ENCODE measurements at regions not wholly inside any gene's neighbourhood (a gene's known extent, or its start where the extent isn't known, plus 50 kb on each side); places are given as distances from the start of the nearest gene placed in this dataset.
"Not testable (repeated sequence)": the region's sequence is repeated elsewhere in the genome, so short reads cannot be mapped to it uniquely, and the experiment has no call there.

DNA sequence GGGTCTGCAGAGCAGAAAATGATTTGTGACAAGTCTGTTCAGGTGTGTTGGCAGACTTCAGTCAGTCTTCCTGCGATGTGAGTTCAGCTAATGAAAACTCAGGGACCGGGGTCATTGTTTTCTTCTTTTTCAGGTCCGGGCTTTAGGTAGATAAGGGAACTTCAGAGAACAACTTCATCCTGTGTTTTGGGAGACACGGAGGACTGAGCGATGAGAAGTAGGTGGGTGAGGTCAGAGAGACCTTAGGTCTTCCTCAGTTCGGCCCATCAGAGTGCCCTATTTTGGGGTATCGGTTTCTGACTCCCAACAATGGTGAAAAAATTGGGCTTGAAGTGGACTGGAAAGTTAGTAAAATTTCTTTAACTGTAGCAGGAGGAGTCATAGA lies 88.9 kb upstream of the ATF7IP2 start:
- H3K4me3 ChIP-seq (ENCODE audit: low read length), result peak overlapping the region; percentile 43; the same call in 1 of the 2 replicates
- TF ChIP-seq ZNF274 (IDR thresholded peaks at IDR 0.05; ENCODE audit: low read depth, low read length), result no peak

GRCh38 chr16:10297341-10298006 lies 88.4 kb upstream of the ATF7IP2 start:
- no peak for TF ChIP-seq ZNF274 (IDR thresholded peaks at IDR 0.05; ENCODE audit: low read depth, low read length)
- H3K4me3 ChIP-seq (ENCODE audit: low read length), result peak overlapping the region; percentile 43

DNA sequence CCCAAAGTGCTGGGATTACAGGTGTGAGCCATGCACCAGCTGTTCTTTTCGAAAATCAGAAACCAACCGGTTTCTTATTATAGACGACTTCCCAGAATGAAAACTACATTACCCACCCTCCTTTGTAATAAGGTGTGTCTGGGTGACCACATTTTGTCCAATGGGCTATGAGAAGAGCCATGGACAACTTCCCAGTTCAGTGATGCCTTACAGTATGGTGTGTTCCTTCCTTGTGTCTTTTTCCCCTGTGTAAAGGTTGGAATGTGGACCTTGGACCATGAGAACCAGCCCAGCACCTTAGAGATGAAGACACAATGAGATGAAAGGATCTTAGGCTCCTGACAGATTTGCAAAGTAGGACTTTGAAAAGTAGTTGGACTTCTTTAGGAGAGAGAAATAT lies 85.0 kb upstream of the ATF7IP2 start:
- no peak for TF ChIP-seq ZNF274 (IDR thresholded peaks at IDR 0.05; ENCODE audit: low read depth, low read length)
- no peak overlapping the region for H3K4me3 ChIP-seq (ENCODE audit: low read length)

GRCh38 chr16:10301547-10301946 lies 84.3 kb upstream of the ATF7IP2 start:
- not testable (repeated sequence) for H3K4me3 ChIP-seq (ENCODE audit: low read length)

DNA sequence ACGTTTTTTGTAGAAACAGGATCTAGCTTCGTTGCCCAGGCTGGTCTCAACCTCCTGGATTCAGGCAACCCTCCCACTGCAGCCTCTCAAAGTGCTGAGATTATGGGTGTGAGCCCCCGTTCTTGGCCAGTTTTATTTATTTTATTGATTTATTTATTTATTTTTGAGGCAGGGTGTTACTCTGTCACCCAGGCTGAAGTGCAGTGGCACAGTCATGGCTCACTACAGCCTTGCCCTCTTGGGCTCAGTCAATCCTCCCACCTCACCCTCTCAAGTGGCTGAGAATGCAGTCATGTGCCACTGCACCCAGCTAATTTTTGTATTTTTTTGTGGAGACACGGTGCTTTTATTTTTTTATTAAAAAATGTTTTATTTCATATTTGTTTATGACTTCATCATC lies 79.9 kb upstream of the ATF7IP2 start:
- TF ChIP-seq ZNF274 (IDR thresholded peaks at IDR 0.05; ENCODE audit: low read depth, low read length), result no peak
- H3K4me3 ChIP-seq (ENCODE audit: low read length), result no peak overlapping the region

DNA sequence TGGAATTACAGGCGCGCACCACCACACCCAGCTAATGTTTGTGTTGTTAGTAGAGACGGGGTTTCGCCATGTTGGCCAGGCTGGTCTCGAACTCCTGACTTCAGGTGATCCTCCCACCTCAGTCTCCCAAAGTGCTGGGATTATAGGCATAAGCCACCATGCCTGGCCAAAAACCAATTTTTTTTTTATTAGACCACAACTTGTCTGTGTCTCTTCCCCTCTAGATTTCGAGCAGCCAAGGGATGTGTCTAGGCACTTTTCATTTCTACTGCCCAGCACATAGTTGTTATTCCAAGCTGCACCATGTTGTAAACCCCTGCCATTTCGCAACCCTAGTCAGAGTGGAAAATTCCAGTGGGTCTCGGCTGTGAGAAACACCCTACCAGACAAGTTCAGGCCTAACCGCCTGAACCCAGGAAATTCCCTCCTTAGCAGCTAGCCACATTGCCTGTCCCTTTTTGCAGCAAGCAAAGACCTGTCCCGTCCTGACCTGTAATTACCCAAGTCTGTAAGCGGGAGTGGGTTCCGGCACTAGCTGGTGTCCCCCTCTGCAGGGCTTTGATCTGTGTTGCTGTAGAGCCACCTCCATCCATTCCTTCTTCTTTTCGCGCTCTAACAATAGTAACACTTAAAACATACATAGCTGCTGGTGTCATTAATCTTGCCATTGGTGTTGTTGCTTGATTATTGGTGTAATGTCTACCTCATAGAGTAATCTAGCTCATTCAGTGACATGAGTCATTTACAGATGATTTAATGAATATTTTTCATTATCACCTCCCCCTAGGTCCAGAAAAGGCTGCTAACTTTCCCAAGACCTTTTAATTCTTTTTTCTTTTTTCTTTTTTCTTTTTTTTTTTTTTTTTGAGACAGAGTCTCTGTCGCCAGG lies 77.3 kb upstream of the ATF7IP2 start:
- H3K4me3 ChIP-seq (ENCODE audit: low read length), result no peak overlapping the region
- no peak for TF ChIP-seq ZNF274 (IDR thresholded peaks at IDR 0.05; ENCODE audit: low read depth, low read length)

DNA sequence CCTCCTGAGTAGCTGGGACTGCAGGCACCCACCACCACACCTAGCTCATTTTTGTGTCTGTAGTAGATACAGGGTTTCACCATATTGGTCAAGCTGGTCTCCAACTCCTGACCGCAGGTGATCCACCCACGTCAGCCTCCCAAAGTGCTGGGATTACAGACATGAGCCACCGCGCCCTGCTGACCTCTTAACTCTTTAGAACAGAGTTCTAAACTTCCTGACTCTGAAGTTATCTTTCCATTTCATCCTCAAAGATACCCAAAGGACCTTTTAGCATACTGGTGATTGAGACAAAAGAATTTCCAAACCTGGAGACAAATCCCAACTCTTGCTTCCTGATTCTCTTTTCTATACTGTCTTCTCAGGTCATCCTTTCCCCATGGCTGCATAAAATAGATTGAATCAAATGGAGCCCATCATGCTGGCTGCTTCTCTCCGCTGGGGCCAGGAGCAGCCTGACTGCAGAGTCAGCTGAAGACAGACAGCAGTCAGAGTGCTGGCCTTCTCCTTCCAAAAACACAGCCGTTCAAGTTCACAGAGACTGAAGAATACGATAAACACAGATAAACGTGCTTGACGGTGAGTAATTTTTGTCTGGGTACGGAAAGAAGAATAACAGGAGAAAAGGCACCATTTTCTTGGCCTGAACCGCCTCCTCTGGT lies 76.5 kb upstream of the ATF7IP2 start:
- H3K4me3 ChIP-seq (ENCODE audit: low read length), result no peak overlapping the region
- no peak for TF ChIP-seq ZNF274 (IDR thresholded peaks at IDR 0.05; ENCODE audit: low read depth, low read length)

- no peak for TF ChIP-seq ZNF274 (IDR thresholded peaks at IDR 0.05; ENCODE audit: low read depth, low read length)
- H3K4me3 ChIP-seq (ENCODE audit: low read length), result peak overlapping the region; percentile 33; the same call in 1 of the 2 replicates
Measured at GRCh38 chr16:10312008-10312407, 73.9 kb upstream of the ATF7IP2 start.

GRCh38 chr16:10312784-10313724 lies 72.8 kb upstream of the ATF7IP2 start:
- no peak overlapping the region; the same call in 1 of the 2 replicates for H3K4me3 ChIP-seq (ENCODE audit: low read length)
- no peak for TF ChIP-seq ZNF274 (IDR thresholded peaks at IDR 0.05; ENCODE audit: low read depth, low read length)

DNA sequence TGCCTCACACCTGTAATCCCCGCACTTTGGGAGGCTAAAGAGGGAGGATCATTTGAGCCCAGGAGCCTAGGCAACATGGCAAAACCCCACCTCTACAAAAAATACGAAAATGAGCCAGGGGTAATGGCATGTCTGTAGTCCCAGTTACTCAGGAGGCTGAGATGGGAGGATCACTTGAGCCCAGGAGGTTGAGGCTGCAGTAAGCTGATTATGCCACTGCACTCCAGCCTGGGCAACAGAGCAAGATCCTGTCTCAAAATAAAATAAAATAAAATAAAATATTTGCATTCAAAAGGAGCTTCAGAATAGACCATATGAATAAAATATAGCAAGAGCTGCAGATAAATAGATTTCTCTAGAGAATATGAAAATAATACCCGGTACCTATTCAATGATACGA lies 71.5 kb upstream of the ATF7IP2 start:
- no peak for TF ChIP-seq ZNF274 (IDR thresholded peaks at IDR 0.05; ENCODE audit: low read depth, low read length)
- no peak overlapping the region for H3K4me3 ChIP-seq (ENCODE audit: low read length)

- TF ChIP-seq ZNF274 (IDR thresholded peaks at IDR 0.05; ENCODE audit: low read depth, low read length), result no peak
Measured at GRCh38 chr16:10314811-10315210, 71.0 kb upstream of the ATF7IP2 start.

GRCh38 chr16:10317425-10318001 lies 68.3 kb upstream of the ATF7IP2 start:
- TF ChIP-seq ZNF274 (IDR thresholded peaks at IDR 0.05; ENCODE audit: low read depth, low read length), result no peak
- no peak overlapping the region for H3K4me3 ChIP-seq (ENCODE audit: low read length)

More at GRCh38 chr16:10314811-10315210, 71.0 kb upstream of the ATF7IP2 start:
- no peak overlapping the region for H3K4me3 ChIP-seq (ENCODE audit: low read length)

- no peak for TF ChIP-seq ZNF274 (IDR thresholded peaks at IDR 0.05; ENCODE audit: low read depth, low read length)
- H3K4me3 ChIP-seq (ENCODE audit: low read length), result no peak overlapping the region
Measured at GRCh38 chr16:10318798-10319500, 66.9 kb upstream of the ATF7IP2 start.

All from GM08714 (cell line).